Activated CD4-positive, alpha-beta memory T cell treated with anti-CD3 and anti-CD28 coated beads for 36 hours (primary cell): ENCODE measurements at regions not wholly inside any gene's neighbourhood (a gene's known extent, or its start where the extent isn't known, plus 50 kb on each side); places are given as distances from the start of the nearest gene placed in this dataset.

Source experiments
- CTCF ChIA-PET: fragments of 350-600 bp; sonication (Branson Sonifier 250); formaldehyde crosslinking; loops from one replicate; lab custom pipeline; 2021; ENCODE audit warnings: antibody characterized with exemption, inconsistent platforms; lab: Charles Lee
- POLR2A ChIA-PET: fragments of 350-600 bp; sonication (Branson Sonifier 250); formaldehyde crosslinking; loops from one replicate; lab custom pipeline; 2021; ENCODE audit warnings: antibody characterized with exemption; lab: Charles Lee
- DNase-seq: peaks from one replicate; pipeline ENCODE4 v3.0.0-alpha.2; 2020
- H3K27ac Mint-ChIP-seq: one replicate; pipeline ENCODE4 v1.8.0; 2021; ENCODE audit warnings: mixed read lengths
- H3K27me3 Mint-ChIP-seq: one replicate; pipeline ENCODE4 v1.8.0; 2021; ENCODE audit warnings: mixed read lengths
- H3K36me3 Mint-ChIP-seq: one replicate; pipeline ENCODE4 v1.8.0; 2021; ENCODE audit warnings: mixed read lengths
- H3K4me1 Mint-ChIP-seq: one replicate; pipeline ENCODE4 v1.8.0; 2021; ENCODE audit warnings: low read depth, mixed read lengths
- H3K4me3 Mint-ChIP-seq: one replicate; pipeline ENCODE4 v1.8.0; 2021; ENCODE audit warnings: mild to moderate bottlenecking, mixed read lengths
- H3K9me3 Mint-ChIP-seq: one replicate; pipeline ENCODE4 v1.8.0; 2021; ENCODE audit warnings: mixed read lengths
- intact Hi-C: fragments of 100-400 bp; cut with micrococcal nuclease; formaldehyde crosslinking; loops from one replicate; pipeline ENCODE4 v1.15.1; 2023

DNA sequence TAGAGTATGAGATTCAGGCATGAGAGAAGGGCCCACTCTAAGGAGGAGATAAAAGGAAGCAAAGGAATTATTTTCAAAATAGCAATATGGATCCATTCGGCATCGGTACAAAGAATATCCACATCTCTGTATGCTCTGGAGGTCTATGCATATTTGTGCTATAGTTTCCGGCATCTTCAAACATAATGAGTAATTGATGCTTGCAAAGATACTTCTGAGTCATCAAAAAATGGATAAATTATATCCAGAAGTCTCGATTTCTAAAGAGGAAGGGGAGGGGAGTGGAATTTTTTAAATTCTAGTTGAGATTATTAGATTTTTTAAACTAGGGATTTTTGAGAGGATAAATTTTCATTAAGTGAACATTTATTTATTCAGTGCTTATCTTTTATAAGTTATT lies 72.9 kb upstream of the KIAA1217 start:
- CTCF ChIA-PET: no interaction called here
- intact Hi-C loops: no loop called here

GRCh38 chr10:24147321-24147720 lies 61.6 kb upstream of the KIAA1217 start:
- Mint-ChIP-seq H3K27ac (no peak overlapping the region), H3K9me3 (no peaks in the 10 kb centered on the region), H3K4me1 (no peaks in the 10 kb centered on the region), H3K36me3 (no peaks in the 10 kb centered on the region), H3K27me3 (no peaks in the 10 kb centered on the region), H3K4me3 (no peak overlapping the region)
- ChIA-PET POLR2A (no interaction called here), CTCF (no interaction called here)
- DNase-seq: no peak
- intact Hi-C loops: no loop called here

More for the DNA sequence above, 72.9 kb upstream of the KIAA1217 start:
- H3K36me3 Mint-ChIP-seq: no peaks in the 10 kb centered on the region
- H3K27ac Mint-ChIP-seq: no peak overlapping the region
- H3K9me3 Mint-ChIP-seq: no peaks in the 10 kb centered on the region
- H3K27me3 Mint-ChIP-seq: no peaks in the 10 kb centered on the region
- no peak overlapping the region for H3K4me3 Mint-ChIP-seq
- no peaks in the 10 kb centered on the region for H3K4me1 Mint-ChIP-seq
- POLR2A ChIA-PET: no interaction called here
- no peak for DNase-seq

- CTCF ChIA-PET: no interaction called here
- H3K36me3 Mint-ChIP-seq: no peaks in the 10 kb centered on the region
These were observed 59.3 kb upstream of the KIAA1217 start for GRCh38 chr10:24149640-24150039.

DNA sequence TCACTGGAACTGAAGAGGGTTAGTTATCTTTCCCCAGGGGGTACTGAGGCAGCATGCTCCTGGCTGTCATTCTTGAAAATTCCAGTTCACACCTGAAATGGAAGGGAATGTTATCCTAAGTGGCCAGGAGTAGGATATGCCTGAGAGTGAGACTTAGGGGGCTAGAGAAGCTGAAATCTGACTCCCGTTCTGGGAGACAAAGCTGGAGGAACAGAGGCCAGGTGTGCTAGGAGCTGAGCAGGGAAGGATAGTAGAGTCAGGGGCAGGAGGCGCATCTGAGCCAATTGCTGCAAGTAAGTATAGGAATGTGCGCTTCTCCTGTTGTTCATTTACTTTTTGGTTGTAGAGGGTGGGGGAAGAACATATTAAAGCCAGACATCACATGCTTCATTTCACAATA lies 58.1 kb upstream of the KIAA1217 start:
- Mint-ChIP-seq H3K9me3 (no peaks in the 10 kb centered on the region), H3K4me3 (no peak overlapping the region), H3K27ac (no peak overlapping the region), H3K27me3 (no peaks in the 10 kb centered on the region), H3K36me3 (no peaks in the 10 kb centered on the region), H3K4me1 (no peaks in the 10 kb centered on the region)
- POLR2A ChIA-PET: no interaction called here
- intact Hi-C loops: no loop called here
- CTCF ChIA-PET: no interaction called here
- no peak for DNase-seq

More at GRCh38 chr10:24149640-24150039, 59.3 kb upstream of the KIAA1217 start:
- intact Hi-C loops: no loop called here
- Mint-ChIP-seq H3K4me1 (no peaks in the 10 kb centered on the region), H3K27ac (no peak overlapping the region), H3K4me3 (no peak overlapping the region), H3K27me3 (no peaks in the 10 kb centered on the region), H3K9me3 (no peaks in the 10 kb centered on the region)
- DNase-seq: no peak
- POLR2A ChIA-PET: no interaction called here

- Mint-ChIP-seq H3K36me3 (no peaks in the 10 kb centered on the region), H3K27me3 (no peaks in the 10 kb centered on the region), H3K27ac (no peak overlapping the region), H3K9me3 (peaks cover 3% of the 10 kb centered on the region), H3K4me1 (no peaks in the 10 kb centered on the region), H3K4me3 (no peak overlapping the region)
- ChIA-PET CTCF (no interaction called here), POLR2A (no interaction called here)
- no peak for DNase-seq
- intact Hi-C loops: no loop called here
These were observed 56.7 kb upstream of the KIAA1217 start for GRCh38 chr10:24152270-24152669.

GRCh38 chr10:24153031-24153430 lies 55.9 kb upstream of the KIAA1217 start:
- CTCF ChIA-PET: no interaction called here
- Mint-ChIP-seq H3K4me3 (no peak overlapping the region), H3K27me3 (no peaks in the 10 kb centered on the region), H3K4me1 (no peaks in the 10 kb centered on the region), H3K27ac (no peak overlapping the region), H3K36me3 (no peaks in the 10 kb centered on the region), H3K9me3 (peaks cover 9% of the 10 kb centered on the region)
- no peak for DNase-seq
- intact Hi-C loops: no loop called here
- POLR2A ChIA-PET: no interaction called here

DNA sequence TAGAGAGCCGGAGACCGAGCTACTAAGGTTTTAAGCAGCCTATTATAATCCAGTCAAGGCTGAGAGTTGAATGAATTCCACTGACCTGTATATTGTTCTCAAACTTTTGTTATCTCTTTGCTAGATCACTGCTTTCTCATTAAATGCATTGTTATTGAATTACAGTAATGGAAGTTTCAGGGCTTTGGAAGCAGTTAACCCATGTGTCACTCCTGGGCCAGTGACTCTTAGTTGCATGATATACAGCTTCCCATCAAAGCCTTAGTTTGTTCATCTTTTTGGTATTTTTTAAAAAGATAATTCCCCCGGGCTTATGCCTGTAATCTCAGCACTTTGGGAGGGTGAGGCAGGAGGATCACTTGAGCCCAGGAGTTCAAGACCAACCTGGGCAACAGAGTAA lies 55.4 kb upstream of the KIAA1217 start:
- Mint-ChIP-seq H3K27ac (no peak overlapping the region), H3K4me3 (no peak overlapping the region), H3K9me3 (peaks cover 14% of the 10 kb centered on the region), H3K36me3 (no peaks in the 10 kb centered on the region), H3K4me1 (no peaks in the 10 kb centered on the region), H3K27me3 (no peaks in the 10 kb centered on the region)
- intact Hi-C loops: no loop called here
- DNase-seq: no peak
- POLR2A ChIA-PET: no interaction called here
- CTCF ChIA-PET: no interaction called here

GRCh38 chr10:24156686-24157085 lies 52.3 kb upstream of the KIAA1217 start:
- DNase-seq: no peak
- intact Hi-C loops: no loop called here
- Mint-ChIP-seq H3K27me3 (no peaks in the 10 kb centered on the region), H3K27ac (no peak overlapping the region), H3K36me3 (no peaks in the 10 kb centered on the region), H3K9me3 (peaks cover 15% of the 10 kb centered on the region), H3K4me1 (no peaks in the 10 kb centered on the region), H3K4me3 (no peak overlapping the region)
- ChIA-PET POLR2A (no interaction called here), CTCF (no interaction called here)

GRCh38 chr10:24157567-24157966 lies 51.4 kb upstream of the KIAA1217 start:
- Mint-ChIP-seq H3K27me3 (no peaks in the 10 kb centered on the region), H3K36me3 (no peaks in the 10 kb centered on the region), H3K4me3 (no peak overlapping the region), H3K9me3 (peaks cover 15% of the 10 kb centered on the region), H3K4me1 (no peaks in the 10 kb centered on the region), H3K27ac (no peak overlapping the region)
- no peak for DNase-seq
- ChIA-PET CTCF (no interaction called here), POLR2A (no interaction called here)
- intact Hi-C loops: no loop called here
